ENCODE measurements at regions not wholly inside any gene's neighbourhood (a gene's known extent, or its start where the extent isn't known, plus 50 kb on each side); places are given as distances from the start of the nearest gene placed in this dataset.

DNA sequence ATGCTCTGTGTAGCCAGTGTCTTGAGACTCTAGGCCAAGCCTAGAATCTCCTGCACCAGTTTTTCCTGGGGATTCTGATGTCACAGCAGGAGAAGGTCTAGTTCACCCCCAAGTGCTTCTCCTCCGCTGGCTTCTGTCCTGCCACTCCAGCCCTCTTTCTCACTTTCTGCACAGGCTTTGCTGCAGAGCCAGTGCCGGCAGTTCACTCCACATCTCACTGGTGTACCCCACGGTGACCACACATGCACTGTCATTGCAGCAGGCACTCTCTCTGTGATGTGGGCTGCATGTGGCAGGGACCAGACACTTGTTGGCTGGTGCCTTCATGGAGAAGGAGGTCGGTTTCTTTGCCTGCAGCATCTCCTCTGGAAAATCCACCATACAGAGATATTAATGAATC is 643.8 kb upstream of the GALNTL6 start:
- Mint-ChIP-seq H3K27ac (no peak overlapping the region), H3K4me3 (no peak overlapping the region), H3K27me3 (ENCODE audit: low read depth) (no peaks in the 10 kb centered on the region), H3K36me3 (peaks cover 8% of the 10 kb centered on the region; the same call in 1 of the 2 replicates), H3K9me3 (peaks cover 14% of the 10 kb centered on the region), H3K4me1 (no peaks in the 10 kb centered on the region; the same call in 1 of the 2 replicates)
- DNase-seq (ENCODE audit: low spot score) (no peak), ATAC-seq (no peak)
- TF ChIP-seq, protein P1, sequence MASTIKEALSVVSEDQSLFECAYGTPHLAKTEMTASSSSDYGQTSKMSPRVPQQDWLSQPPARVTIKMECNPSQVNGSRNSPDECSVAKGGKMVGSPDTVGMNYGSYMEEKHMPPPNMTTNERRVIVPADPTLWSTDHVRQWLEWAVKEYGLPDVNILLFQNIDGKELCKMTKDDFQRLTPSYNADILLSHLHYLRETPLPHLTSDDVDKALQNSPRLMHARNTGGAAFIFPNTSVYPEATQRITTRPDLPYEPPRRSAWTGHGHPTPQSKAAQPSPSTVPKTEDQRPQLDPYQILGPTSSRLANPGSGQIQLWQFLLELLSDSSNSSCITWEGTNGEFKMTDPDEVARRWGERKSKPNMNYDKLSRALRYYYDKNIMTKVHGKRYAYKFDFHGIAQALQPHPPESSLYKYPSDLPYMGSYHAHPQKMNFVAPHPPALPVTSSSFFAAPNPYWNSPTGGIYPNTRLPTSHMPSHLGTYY (CRISPR knock-in tag; IDR thresholded peaks at IDR 0.05): no peak
- TF ChIP-seq, protein P2, sequence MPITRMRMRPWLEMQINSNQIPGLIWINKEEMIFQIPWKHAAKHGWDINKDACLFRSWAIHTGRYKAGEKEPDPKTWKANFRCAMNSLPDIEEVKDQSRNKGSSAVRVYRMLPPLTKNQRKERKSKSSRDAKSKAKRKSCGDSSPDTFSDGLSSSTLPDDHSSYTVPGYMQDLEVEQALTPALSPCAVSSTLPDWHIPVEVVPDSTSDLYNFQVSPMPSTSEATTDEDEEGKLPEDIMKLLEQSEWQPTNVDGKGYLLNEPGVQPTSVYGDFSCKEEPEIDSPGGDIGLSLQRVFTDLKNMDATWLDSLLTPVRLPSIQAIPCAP (CRISPR knock-in tag; IDR thresholded peaks at IDR 0.05): no peak
- TF ChIP-seq NFYB (CRISPR knock-in tag; conservative IDR thresholded peaks at IDR 0.05; ENCODE audit: low read depth): no peak
- CTCF ChIA-PET: no interaction called here
- POLR2A ChIA-PET: no interaction called here

DNA sequence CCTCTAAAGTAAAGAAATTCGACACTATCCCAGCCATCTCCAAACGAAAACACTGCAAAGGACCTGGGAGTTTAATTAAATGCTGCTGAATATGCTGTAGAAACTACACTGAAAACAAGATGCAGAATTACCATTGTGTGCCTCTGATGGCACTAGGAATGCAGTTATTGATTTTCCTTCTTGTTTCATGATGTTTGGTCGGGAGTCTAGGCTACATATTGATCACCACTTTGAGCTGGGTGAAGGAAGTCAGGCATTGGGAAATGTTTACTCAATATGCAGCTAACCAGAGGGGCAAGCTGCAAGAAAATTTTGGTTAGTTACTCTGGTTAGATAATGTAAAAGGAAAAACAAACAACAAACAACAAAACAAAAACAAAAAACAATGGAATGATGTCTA is 650.7 kb upstream of the GALNTL6 start:
- Mint-ChIP-seq H3K36me3 (no peaks in the 10 kb centered on the region), H3K9me3 (no peaks in the 10 kb centered on the region), H3K4me3 (no peak overlapping the region), H3K27ac (no peak overlapping the region), H3K27me3 (ENCODE audit: low read depth) (no peaks in the 10 kb centered on the region), H3K4me1 (peaks cover 20% of the 10 kb centered on the region)
- POLR2A ChIA-PET: no interaction called here
- CTCF ChIA-PET: interaction anchor here (2.1 kb wide), 1 partner anchor 172 kb away, joined by 6 read pairs; no protein-coding TSS in a partner anchor
- TF ChIP-seq ZNF317 (CRISPR knock-in tag; IDR thresholded peaks at IDR 0.05; ENCODE audit: borderline replicate concordance, low read depth) (no peak), NR2C2 (CRISPR knock-in tag; IDR thresholded peaks at IDR 0.05) (no peak), E2F4 (CRISPR knock-in tag; IDR thresholded peaks at IDR 0.05; ENCODE audit: borderline replicate concordance, low read depth) (no peak), TP53 (CRISPR knock-in tag; IDR thresholded peaks at IDR 0.05) (no peak), CREM (CRISPR knock-in tag; IDR thresholded peaks at IDR 0.05) (no peak), TEAD4 (CRISPR knock-in tag; IDR thresholded peaks at IDR 0.05) (no peak), PREB (CRISPR knock-in tag; IDR thresholded peaks at IDR 0.05; ENCODE audit: borderline replicate concordance) (no peak), MXD4 (CRISPR knock-in tag; IDR thresholded peaks at IDR 0.05; ENCODE audit: borderline replicate concordance) (no peak), AR (CRISPR knock-in tag; IDR thresholded peaks at IDR 0.05) (no peak), ATF3 (CRISPR knock-in tag; conservative IDR thresholded peaks at IDR 0.05) (no peak), ZBTB21 (CRISPR knock-in tag; IDR thresholded peaks at IDR 0.05; ENCODE audit: borderline replicate concordance) (no peak), NR1H2 (CRISPR knock-in tag; IDR thresholded peaks at IDR 0.05) (no peak), IRF2 (CRISPR knock-in tag; IDR thresholded peaks at IDR 0.05; ENCODE audit: borderline replicate concordance, low read depth) (no peak), OVOL2 (CRISPR knock-in tag; IDR thresholded peaks at IDR 0.05; ENCODE audit: borderline replicate concordance) (no peak), NFE2L1 (CRISPR knock-in tag; IDR thresholded peaks at IDR 0.05) (no peak), ZSCAN18 (CRISPR knock-in tag; IDR thresholded peaks at IDR 0.05) (no peak)
- TF ChIP-seq, protein P3, sequence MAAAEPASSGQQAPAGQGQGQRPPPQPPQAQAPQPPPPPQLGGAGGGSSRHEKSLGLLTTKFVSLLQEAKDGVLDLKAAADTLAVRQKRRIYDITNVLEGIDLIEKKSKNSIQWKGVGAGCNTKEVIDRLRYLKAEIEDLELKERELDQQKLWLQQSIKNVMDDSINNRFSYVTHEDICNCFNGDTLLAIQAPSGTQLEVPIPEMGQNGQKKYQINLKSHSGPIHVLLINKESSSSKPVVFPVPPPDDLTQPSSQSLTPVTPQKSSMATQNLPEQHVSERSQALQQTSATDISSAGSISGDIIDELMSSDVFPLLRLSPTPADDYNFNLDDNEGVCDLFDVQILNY (CRISPR knock-in tag; IDR thresholded peaks at IDR 0.05): no peak
- ATAC-seq (no peak), DNase-seq (ENCODE audit: low spot score) (no peak)
